ENCODE measurements at regions not wholly inside any gene's neighbourhood (a gene's known extent, or its start where the extent isn't known, plus 50 kb on each side); places are given as distances from the start of the nearest gene placed in this dataset.

DNA sequence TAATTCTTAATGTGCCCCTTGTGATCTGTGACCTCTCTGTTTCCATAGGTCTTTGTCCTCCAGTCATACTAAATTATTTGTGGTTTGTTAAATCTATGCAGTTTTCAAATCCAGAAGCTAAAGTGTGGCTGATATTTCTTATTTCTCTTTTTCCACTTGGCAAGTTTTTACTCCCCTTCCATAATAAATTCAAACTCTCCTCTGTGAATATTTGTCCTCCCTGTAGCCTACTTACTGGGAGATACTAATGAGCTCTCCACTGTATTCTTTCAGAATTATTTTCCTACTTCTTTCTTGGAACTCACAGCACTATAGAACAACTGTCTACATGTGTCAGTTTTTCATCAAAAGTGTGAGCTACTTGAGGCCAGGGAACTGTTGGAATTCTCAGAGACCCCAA lies 430.8 kb upstream of the PTBP2 start:
- no peaks in the 10 kb centered on the region for H3K27me3 ChIP-seq
- H3K4me1 ChIP-seq, result no peaks in the 10 kb centered on the region
- H3K27ac ChIP-seq, result no peak overlapping the region
- H3K9ac ChIP-seq, result no peak overlapping the region
- no peak overlapping the region for H3K4me2 ChIP-seq
- no peaks in the 10 kb centered on the region for H3K36me3 ChIP-seq
- no peak for TF ChIP-seq Cebpa-rat (IDR thresholded peaks at IDR 0.05)
- peaks cover 13% of the 10 kb centered on the region for H3K9me3 ChIP-seq
- H4K20me1 ChIP-seq, result no peaks in the 10 kb centered on the region
- H3K4me3 ChIP-seq, result no peak overlapping the region

DNA sequence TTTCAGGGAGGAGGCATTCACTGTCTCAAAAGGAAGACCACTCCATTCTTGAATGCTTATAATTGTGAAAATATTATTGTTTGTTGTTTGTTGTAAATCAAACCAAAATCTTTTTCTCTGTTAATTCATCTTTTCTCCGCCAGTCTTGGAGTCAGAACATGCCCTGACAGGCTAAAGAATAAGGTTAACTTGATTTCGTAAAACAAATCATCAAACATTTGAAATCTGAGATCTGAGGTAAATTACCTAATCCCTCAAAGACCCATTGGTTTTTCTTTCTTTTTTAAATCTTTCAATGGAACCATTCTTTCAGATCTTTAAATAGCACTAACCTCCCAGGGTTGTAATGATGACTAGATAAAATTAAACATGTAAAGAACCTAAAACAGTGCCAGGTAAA lies 430.1 kb upstream of the PTBP2 start:
- no peak overlapping the region for H3K4me3 ChIP-seq
- no peaks in the 10 kb centered on the region for H3K36me3 ChIP-seq
- H3K9ac ChIP-seq, result no peak overlapping the region
- no peak overlapping the region for H3K27ac ChIP-seq
- no peaks in the 10 kb centered on the region for H3K4me1 ChIP-seq
- H4K20me1 ChIP-seq, result no peaks in the 10 kb centered on the region
- H3K4me2 ChIP-seq, result no peak overlapping the region
- H3K9me3 ChIP-seq, result peaks cover 13% of the 10 kb centered on the region
- no peaks in the 10 kb centered on the region for H3K27me3 ChIP-seq
- no peak for TF ChIP-seq Cebpa-rat (IDR thresholded peaks at IDR 0.05)

DNA sequence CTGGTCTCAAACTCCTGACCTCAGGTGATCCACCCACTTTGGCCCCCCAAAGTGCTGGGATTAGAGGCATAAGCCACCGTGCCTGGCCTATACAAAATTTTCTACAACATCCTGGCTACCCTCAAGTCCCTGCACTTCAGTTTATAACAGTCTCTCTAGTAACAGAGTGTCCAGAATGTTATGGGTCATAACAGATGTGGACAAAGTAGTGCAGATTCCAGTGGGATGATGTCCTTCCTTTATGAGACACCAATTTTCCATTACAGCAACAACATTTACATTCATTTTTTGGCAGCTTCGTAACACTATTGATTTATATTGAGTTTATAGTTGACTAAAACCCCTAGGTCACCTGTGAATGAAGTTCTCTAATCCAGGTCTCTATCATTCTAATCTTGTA lies 429.4 kb upstream of the PTBP2 start:
- no peak overlapping the region for H3K27ac ChIP-seq
- H3K4me3 ChIP-seq, result no peak overlapping the region
- TF ChIP-seq Cebpa-rat (IDR thresholded peaks at IDR 0.05), result no peak
- H3K9me3 ChIP-seq, result peaks cover 7% of the 10 kb centered on the region
- H3K27me3 ChIP-seq, result no peaks in the 10 kb centered on the region
- no peak overlapping the region for H3K4me2 ChIP-seq
- H4K20me1 ChIP-seq, result no peaks in the 10 kb centered on the region
- H3K36me3 ChIP-seq, result no peaks in the 10 kb centered on the region
- no peak overlapping the region for H3K9ac ChIP-seq
- no peaks in the 10 kb centered on the region for H3K4me1 ChIP-seq

DNA sequence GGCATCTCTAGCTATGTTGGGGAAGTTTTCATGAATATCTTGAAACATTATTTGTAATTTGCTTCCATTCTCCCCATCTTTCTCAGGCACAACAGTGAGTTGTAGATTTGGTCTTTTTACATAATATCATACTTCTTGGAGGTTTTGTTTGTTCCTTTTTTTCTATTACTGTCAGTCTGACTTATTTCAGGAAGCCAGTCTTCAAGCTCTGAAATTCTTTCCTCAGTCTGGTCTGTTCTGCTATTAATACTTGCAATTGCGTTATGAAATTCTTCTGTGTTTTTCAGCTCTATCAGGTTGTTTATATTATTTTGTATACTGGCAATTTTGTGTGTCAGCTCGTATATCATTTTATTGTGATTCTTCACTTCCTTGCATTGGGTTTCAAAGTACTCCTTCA lies 424.6 kb upstream of the PTBP2 start:
- H3K27ac ChIP-seq, result no peak overlapping the region
- no peaks in the 10 kb centered on the region for H3K9me3 ChIP-seq
- H3K4me2 ChIP-seq, result no peak overlapping the region
- no peak overlapping the region for H3K9ac ChIP-seq
- H3K27me3 ChIP-seq, result no peaks in the 10 kb centered on the region
- no peaks in the 10 kb centered on the region for H3K36me3 ChIP-seq
- H4K20me1 ChIP-seq, result no peaks in the 10 kb centered on the region
- H3K4me3 ChIP-seq, result no peak overlapping the region
- TF ChIP-seq Cebpa-rat (IDR thresholded peaks at IDR 0.05), result no peak
- H3K4me1 ChIP-seq, result no peaks in the 10 kb centered on the region

DNA sequence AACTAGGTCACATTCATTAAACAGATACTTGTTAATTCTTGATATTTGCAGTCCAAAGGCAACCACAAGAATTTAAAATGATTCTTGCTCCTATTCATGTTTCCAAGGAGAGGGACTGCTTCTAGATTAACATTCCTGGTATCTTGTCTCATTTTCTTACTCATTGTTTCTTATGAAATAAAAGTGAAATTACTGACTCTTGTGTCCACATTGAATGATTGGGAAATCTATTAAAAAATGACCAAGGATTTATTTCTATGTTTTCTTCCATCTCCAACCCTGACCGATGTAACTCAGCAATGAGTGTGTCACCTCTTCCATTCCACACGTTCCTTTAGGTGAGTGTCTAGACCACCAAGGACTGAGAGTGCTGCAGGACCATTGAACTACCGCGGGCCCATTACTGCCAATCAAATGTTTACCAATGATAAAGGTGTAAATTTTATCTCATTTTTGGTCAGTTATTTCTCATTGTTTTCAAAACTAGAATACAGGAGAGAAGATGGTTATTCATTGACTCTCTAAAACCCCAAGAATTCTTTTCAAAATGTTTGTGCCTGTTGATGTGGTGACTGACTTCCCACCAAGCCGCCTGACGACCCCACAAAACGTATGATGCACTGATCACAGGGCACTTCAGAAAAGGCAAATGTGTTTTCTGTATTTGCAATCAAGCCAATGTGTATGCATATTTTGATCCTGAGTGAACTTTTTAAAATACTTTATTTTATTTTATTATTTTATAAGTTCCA lies 414.6 kb upstream of the PTBP2 start:
- H3K4me2 ChIP-seq, result no peak overlapping the region
- no peak overlapping the region for H3K27ac ChIP-seq
- no peaks in the 10 kb centered on the region for H3K4me1 ChIP-seq
- H4K20me1 ChIP-seq, result no peaks in the 10 kb centered on the region
- no peak overlapping the region for H3K9ac ChIP-seq
- H3K36me3 ChIP-seq, result no peaks in the 10 kb centered on the region
- H3K4me3 ChIP-seq, result no peak overlapping the region
- no peaks in the 10 kb centered on the region for H3K9me3 ChIP-seq
- TF ChIP-seq Cebpa-rat (IDR thresholded peaks at IDR 0.05), result no peak
- H3K27me3 ChIP-seq, result no peaks in the 10 kb centered on the region

DNA sequence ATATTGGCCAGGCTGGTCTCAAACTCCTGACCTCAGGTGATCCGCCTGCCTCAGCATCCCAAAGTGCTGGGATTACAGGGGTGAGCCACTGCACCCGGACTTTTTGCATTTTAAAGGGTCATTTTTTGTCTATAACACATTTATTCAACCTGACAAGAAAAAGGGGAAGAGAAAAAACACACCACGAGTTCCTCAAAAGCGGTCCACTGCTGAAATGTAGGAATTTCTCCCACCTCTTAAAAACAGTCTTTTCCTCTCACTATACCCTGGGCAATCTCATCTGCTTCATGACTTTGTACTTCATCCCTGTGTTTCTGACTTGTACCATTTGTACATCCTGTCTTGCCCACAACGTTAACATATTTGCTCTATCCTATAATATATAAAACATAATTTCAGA lies 413.3 kb upstream of the PTBP2 start:
- no peaks in the 10 kb centered on the region for H3K9me3 ChIP-seq
- no peak overlapping the region for H3K27ac ChIP-seq
- H3K4me2 ChIP-seq, result no peak overlapping the region
- H3K36me3 ChIP-seq, result no peaks in the 10 kb centered on the region
- no peaks in the 10 kb centered on the region for H3K4me1 ChIP-seq
- TF ChIP-seq Cebpa-rat (IDR thresholded peaks at IDR 0.05), result no peak
- H3K9ac ChIP-seq, result no peak overlapping the region
- no peaks in the 10 kb centered on the region for H3K27me3 ChIP-seq
- H4K20me1 ChIP-seq, result no peaks in the 10 kb centered on the region
- H3K4me3 ChIP-seq, result no peak overlapping the region

DNA sequence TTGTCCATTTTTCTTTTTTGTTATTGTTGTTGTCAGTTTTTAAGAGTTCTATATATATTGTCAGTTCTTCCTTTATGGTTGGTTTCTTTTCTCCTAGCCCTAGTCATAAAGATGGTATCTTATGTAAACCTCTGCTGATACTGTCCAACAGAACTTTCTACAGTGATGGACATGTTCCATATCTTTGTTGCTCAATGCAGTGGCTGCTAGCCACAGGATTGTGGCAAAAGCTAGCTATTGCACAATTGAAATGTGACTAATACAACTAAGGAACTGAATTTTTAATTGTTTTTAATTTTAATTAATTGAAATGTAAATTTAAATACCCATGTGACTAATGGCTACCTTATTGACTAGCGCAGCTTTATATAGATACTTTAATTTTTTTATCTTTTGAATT lies 411.8 kb upstream of the PTBP2 start:
- TF ChIP-seq Cebpa-rat (IDR thresholded peaks at IDR 0.05), result no peak
- Histone ChIP-seq H3K4me1 (no peaks in the 10 kb centered on the region), H3K27ac (no peak overlapping the region), H4K20me1 (no peaks in the 10 kb centered on the region), H3K4me3 (no peak overlapping the region), H3K9ac (no peak overlapping the region), H3K4me2 (no peak overlapping the region), H3K9me3 (no peaks in the 10 kb centered on the region), H3K36me3 (no peaks in the 10 kb centered on the region), H3K27me3 (no peaks in the 10 kb centered on the region)

DNA sequence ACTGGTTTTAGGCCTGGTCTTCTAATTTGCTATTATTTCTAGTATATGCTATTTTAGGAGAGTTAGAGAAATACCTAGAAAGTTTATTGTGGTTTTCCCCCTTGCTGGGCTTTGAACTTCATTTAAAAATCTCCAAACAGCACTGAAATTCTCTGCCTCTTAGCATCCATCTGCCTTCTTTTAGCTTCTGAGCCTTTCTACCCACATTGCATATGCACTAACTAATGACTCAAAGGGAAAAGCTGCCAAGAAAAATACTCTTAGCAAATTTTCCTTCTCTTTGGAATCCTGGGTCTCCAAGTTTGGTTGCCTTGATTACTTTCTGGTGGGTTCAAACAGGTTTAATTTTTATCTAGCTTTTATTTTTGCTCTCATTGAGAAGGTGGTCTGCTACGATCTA lies 408.4 kb upstream of the PTBP2 start:
- no peak overlapping the region for H3K4me2 ChIP-seq
- H3K36me3 ChIP-seq, result no peaks in the 10 kb centered on the region
- no peak overlapping the region for H3K27ac ChIP-seq
- H3K9ac ChIP-seq, result no peak overlapping the region
- no peaks in the 10 kb centered on the region for H3K9me3 ChIP-seq
- no peaks in the 10 kb centered on the region for H3K4me1 ChIP-seq
- no peaks in the 10 kb centered on the region for H3K27me3 ChIP-seq
- no peak overlapping the region for H3K4me3 ChIP-seq
- no peaks in the 10 kb centered on the region for H4K20me1 ChIP-seq
- TF ChIP-seq Cebpa-rat (IDR thresholded peaks at IDR 0.05), result no peak

DNA sequence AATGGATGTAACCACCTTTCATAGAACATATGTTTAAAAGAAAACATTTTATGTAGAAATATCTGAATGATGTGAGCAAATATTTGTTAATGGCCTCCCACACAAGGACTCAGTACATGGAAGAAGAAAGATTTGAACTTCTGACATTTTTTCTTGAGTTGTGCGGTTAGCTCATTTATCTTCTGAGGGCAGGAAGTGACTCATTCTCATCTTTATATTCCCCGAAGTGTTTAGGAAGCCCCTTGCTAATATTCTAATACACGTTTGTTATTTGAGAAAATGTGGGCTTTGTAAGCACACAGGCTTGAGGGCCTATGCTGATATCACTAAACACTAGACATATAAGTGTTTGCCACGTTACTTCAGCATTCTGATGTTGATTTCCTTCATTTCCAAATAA lies 392.5 kb upstream of the PTBP2 start:
- TF ChIP-seq Cebpa-rat (IDR thresholded peaks at IDR 0.05), result no peak
- H3K9me3 ChIP-seq, result no peaks in the 10 kb centered on the region
- no peaks in the 10 kb centered on the region for H4K20me1 ChIP-seq
- no peaks in the 10 kb centered on the region for H3K27me3 ChIP-seq
- H3K4me3 ChIP-seq, result no peak overlapping the region
- H3K4me1 ChIP-seq, result no peaks in the 10 kb centered on the region
- H3K36me3 ChIP-seq, result no peaks in the 10 kb centered on the region
- no peak overlapping the region for H3K4me2 ChIP-seq
- no peak overlapping the region for H3K9ac ChIP-seq
- no peak overlapping the region for H3K27ac ChIP-seq

DNA sequence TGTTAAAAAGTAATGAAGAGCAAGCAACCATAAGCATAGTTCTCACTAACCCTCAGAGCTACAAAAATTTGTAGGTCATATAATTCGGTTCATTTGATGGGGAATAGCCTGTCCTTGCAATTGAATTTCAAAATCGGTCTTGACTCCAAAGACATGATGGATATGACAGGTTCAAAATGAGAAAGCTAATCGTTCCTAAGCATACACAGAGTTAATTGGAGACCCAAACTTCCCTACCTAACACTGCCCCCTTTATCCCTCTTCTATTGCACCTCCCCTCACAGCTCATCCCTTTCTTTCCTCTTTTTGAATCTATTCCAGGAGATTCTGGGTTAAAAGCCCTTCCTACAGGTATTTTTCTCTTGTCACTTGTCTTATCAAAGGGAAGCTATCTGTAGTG lies 390.0 kb upstream of the PTBP2 start:
- H3K4me2 ChIP-seq, result no peak overlapping the region
- no peaks in the 10 kb centered on the region for H3K9me3 ChIP-seq
- no peaks in the 10 kb centered on the region for H3K27me3 ChIP-seq
- no peaks in the 10 kb centered on the region for H4K20me1 ChIP-seq
- H3K27ac ChIP-seq, result no peak overlapping the region
- H3K4me3 ChIP-seq, result no peak overlapping the region
- no peaks in the 10 kb centered on the region for H3K4me1 ChIP-seq
- no peak for TF ChIP-seq Cebpa-rat (IDR thresholded peaks at IDR 0.05)
- H3K36me3 ChIP-seq, result no peaks in the 10 kb centered on the region
- no peak overlapping the region for H3K9ac ChIP-seq
